Neural cell (in vitro differentiated cells): ENCODE measurements at regions not wholly inside any gene's neighbourhood (a gene's known extent, or its start where the extent isn't known, plus 50 kb on each side); places are given as distances from the start of the nearest gene placed in this dataset.

Experiments
- H2AFZ ChIP-seq: fragments of 200-600, 300-800 bp; sonication (generic), shearing (Covaris generic); 2 replicates; pipeline ENCODE4 v1.6.0; 2014; ENCODE audit warnings: low read depth, mild to moderate bottlenecking, antibody characterized with exemption, low read length, moderate library complexity
- H3F3A ChIP-seq: fragments of 200-600 bp; shearing (Covaris generic); 2 replicates; pipeline ENCODE4 v1.6.1; 2016; ENCODE audit warnings: mild to moderate bottlenecking, moderate library complexity, mixed read lengths, antibody characterized with exemption, low read length; ENCODE audit not compliant: insufficient read depth, poor library complexity, severe bottlenecking
- H3K27ac ChIP-seq: fragments of 200-600, 300-800 bp; sonication (generic), shearing (Covaris generic); 2 replicates; pipeline ENCODE4 v1.5.1; 2014; ENCODE audit warnings: mild to moderate bottlenecking, low read length, moderate library complexity
- H3K27me3 ChIP-seq: fragments of 300-800, 200-600 bp; sonication (generic), shearing (Covaris generic); 2 replicates; pipeline ENCODE4 v1.6.0; 2014; ENCODE audit warnings: mild to moderate bottlenecking, low read depth, low read length, moderate library complexity; ENCODE audit not compliant: insufficient read depth
- H3K36me3 ChIP-seq: fragments of 300-800, 200-600 bp; sonication (generic), shearing (Covaris generic); 2 replicates; pipeline ENCODE4 v1.5.1; 2014; ENCODE audit warnings: mild to moderate bottlenecking, antibody characterized with exemption, low read length, moderate library complexity; ENCODE audit not compliant: insufficient read depth
- H3K4me2 ChIP-seq: fragments of 300-800, 200-600 bp; sonication (generic), shearing (Covaris generic); 2 replicates; pipeline ENCODE4 v1.6.0; 2014; ENCODE audit warnings: mild to moderate bottlenecking, low read length
- H3K4me3 ChIP-seq: fragments of 300-800, 200-600 bp; sonication (generic), shearing (Covaris generic); 2 replicates; pipeline ENCODE4 v1.5.1; 2014; ENCODE audit warnings: mild to moderate bottlenecking, low read length, moderate library complexity
- H3K79me2 ChIP-seq: fragments of 200-600 bp; shearing (Covaris generic); replicated peaks from 2 replicates; pipeline ENCODE4 v1.6.0; 2014; ENCODE audit warnings: mild to moderate bottlenecking, low read length, moderate library complexity; ENCODE audit not compliant: insufficient read depth
- H3K9ac ChIP-seq: fragments of 300-800, 200-600 bp; sonication (generic), shearing (Covaris generic); 2 replicates; pipeline ENCODE4 v1.6.1; 2016; ENCODE audit warnings: mild to moderate bottlenecking, low read length, mixed read lengths
- H3K9me2 ChIP-seq: fragments of 200-600 bp; shearing (Covaris generic); 2 replicates; pipeline ENCODE4 v1.6.1; 2016; ENCODE audit warnings: mild to moderate bottlenecking, low read length, mixed read lengths; ENCODE audit not compliant: insufficient read depth
- H3K9me3 ChIP-seq: fragments of 200-600, 300-800 bp; sonication (generic), shearing (Covaris generic); 2 replicates; pipeline ENCODE4 v1.6.1; 2016; ENCODE audit warnings: mild to moderate bottlenecking, mixed run types, low read length, moderate library complexity, mixed read lengths
- H4K20me1 ChIP-seq: fragments of 200-600 bp; shearing (Covaris generic); 2 replicates; pipeline ENCODE4 v1.6.1; 2016; ENCODE audit warnings: mild to moderate bottlenecking, mixed run types; ENCODE audit not compliant: insufficient read depth
- EP300 ChIP-seq: fragments of 450-650 bp; conservative IDR thresholded peaks from 2 replicates; pipeline ENCODE4 v1.6.1; 2014; ENCODE audit warnings: antibody characterized with exemption, mild to moderate bottlenecking, moderate library complexity; ENCODE audit not compliant: poor library complexity, severe bottlenecking
- EZH2 ChIP-seq: fragments of 200-600, 300-800 bp; shearing (Covaris generic), sonication (generic); IDR thresholded peaks from 2 replicates; pipeline ENCODE4 v1.6.1; 2014; ENCODE audit warnings: antibody characterized with exemption, low read length, borderline replicate concordance, mild to moderate bottlenecking; ENCODE audit not compliant: insufficient read depth, poor library complexity, severe bottlenecking
- MXI1 ChIP-seq: fragments of 450-650 bp; conservative IDR thresholded peaks from 2 replicates; pipeline ENCODE4 v1.6.1; 2014; ENCODE audit warnings: antibody characterized with exemption, mild to moderate bottlenecking; ENCODE audit not compliant: poor library complexity, severe bottlenecking
- POLR2AphosphoS5 ChIP-seq: IDR thresholded peaks from 2 replicates; pipeline ENCODE4 v1.6.1; 2012
- RAD21 ChIP-seq: fragments of 450-650 bp; conservative IDR thresholded peaks from 2 replicates; pipeline ENCODE4 v1.6.1; 2014; ENCODE audit warnings: antibody characterized with exemption, mild to moderate bottlenecking, moderate library complexity
- SMC3 ChIP-seq: fragments of 450-650 bp; conservative IDR thresholded peaks from 2 replicates; pipeline ENCODE4 v1.6.1; 2014; ENCODE audit warnings: antibody characterized with exemption, mild to moderate bottlenecking, moderate library complexity; ENCODE audit not compliant: poor library complexity
- TAF1 ChIP-seq: IDR thresholded peaks from 2 replicates; pipeline ENCODE4 v1.6.1; 2012; ENCODE audit warnings: low read depth
- TF ChIP-seq, protein P1 (sequence below): IDR thresholded peaks from 2 replicates; pipeline ENCODE4 v1.6.1; 2012; ENCODE audit warnings: borderline replicate concordance
- TF ChIP-seq, protein P2 (sequence below): fragments of 450-650 bp; IDR thresholded peaks from 2 replicates; pipeline ENCODE4 v1.5.1; 2014; ENCODE audit warnings: antibody characterized with exemption, mild to moderate bottlenecking, moderate library complexity; ENCODE audit not compliant: poor library complexity, severe bottlenecking

DNA sequence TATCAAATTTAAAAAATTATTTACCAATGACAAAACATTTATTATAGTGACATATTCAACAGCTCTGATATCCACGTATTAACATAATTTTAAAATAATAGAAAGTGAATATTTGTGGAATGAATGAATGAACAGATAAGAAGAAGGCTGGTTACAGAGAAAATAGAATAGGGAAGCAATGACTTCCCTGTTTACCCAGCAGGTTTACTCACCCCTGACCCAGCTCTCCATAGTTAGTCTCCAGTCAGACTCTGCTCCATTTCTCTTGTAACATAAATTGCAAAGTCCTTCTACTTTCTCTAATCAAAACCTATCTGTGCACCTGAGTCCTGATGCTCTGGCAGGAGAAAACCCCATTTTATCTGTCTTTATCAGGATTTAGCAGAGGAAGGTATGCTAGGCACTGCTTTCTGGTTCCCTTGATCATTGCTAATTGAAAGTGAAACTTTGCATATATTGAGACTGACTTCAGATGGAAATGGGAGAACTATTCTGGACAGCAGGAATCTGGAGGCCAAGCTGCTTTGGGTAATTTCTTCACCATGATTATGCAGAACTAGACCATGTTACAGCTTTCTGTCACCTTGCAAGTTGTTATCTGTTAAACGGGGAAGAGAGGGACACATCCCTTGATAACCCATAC, 363.0 kb downstream of the FAT4 start:
- Histone ChIP-seq H3F3A (no peaks in the 10 kb centered on the region), H2AFZ (no peak overlapping the region), H3K9me3 (no peaks in the 10 kb centered on the region), H3K9ac (no peak overlapping the region), H3K79me2 (no peaks in the 10 kb centered on the region), H3K27ac (no peak overlapping the region), H4K20me1 (no peaks in the 10 kb centered on the region), H3K4me3 (no peak overlapping the region), H3K4me2 (no peak overlapping the region), H3K9me2 (no peaks in the 10 kb centered on the region), H3K27me3 (no peaks in the 10 kb centered on the region), H3K36me3 (no peaks in the 10 kb centered on the region)
- TF ChIP-seq MXI1 (no peak), RAD21 (no peak), EP300 (no peak), POLR2AphosphoS5 (no peak)
- TF ChIP-seq, protein P1, sequence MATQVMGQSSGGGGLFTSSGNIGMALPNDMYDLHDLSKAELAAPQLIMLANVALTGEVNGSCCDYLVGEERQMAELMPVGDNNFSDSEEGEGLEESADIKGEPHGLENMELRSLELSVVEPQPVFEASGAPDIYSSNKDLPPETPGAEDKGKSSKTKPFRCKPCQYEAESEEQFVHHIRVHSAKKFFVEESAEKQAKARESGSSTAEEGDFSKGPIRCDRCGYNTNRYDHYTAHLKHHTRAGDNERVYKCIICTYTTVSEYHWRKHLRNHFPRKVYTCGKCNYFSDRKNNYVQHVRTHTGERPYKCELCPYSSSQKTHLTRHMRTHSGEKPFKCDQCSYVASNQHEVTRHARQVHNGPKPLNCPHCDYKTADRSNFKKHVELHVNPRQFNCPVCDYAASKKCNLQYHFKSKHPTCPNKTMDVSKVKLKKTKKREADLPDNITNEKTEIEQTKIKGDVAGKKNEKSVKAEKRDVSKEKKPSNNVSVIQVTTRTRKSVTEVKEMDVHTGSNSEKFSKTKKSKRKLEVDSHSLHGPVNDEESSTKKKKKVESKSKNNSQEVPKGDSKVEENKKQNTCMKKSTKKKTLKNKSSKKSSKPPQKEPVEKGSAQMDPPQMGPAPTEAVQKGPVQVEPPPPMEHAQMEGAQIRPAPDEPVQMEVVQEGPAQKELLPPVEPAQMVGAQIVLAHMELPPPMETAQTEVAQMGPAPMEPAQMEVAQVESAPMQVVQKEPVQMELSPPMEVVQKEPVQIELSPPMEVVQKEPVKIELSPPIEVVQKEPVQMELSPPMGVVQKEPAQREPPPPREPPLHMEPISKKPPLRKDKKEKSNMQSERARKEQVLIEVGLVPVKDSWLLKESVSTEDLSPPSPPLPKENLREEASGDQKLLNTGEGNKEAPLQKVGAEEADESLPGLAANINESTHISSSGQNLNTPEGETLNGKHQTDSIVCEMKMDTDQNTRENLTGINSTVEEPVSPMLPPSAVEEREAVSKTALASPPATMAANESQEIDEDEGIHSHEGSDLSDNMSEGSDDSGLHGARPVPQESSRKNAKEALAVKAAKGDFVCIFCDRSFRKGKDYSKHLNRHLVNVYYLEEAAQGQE: no peak

DNA sequence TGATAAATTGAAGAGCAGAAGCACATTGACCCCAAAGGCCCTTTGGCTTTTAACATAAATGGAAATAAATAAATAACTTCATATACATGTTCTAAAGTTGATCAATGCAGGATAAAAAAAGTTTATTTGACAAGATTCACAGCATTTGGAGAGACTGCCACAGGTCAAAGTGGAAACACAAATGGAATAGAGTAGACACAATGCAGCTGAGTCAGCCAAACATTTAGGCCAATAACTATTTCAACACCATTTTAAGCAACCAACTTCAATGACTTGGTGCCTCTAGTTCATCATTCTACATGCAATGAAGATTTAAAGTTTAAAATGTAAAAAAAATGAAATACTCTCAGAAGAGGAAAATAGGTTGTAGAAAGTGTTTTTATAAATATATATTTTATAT, 365.2 kb downstream of the FAT4 start:
- Histone ChIP-seq H3K36me3 (no peaks in the 10 kb centered on the region), H3K9ac (no peak overlapping the region), H3F3A (no peaks in the 10 kb centered on the region), H3K4me2 (no peak overlapping the region), H3K9me3 (no peaks in the 10 kb centered on the region), H3K79me2 (no peaks in the 10 kb centered on the region), H3K27ac (no peak overlapping the region), H3K9me2 (no peaks in the 10 kb centered on the region), H2AFZ (no peak overlapping the region), H3K27me3 (no peaks in the 10 kb centered on the region), H3K4me3 (no peak overlapping the region), H4K20me1 (no peaks in the 10 kb centered on the region)
- TF ChIP-seq EZH2 (no peak), EP300 (no peak), SMC3 (no peak), RAD21 (no peak), MXI1 (no peak), TAF1 (no peak), POLR2AphosphoS5 (no peak)
- TF ChIP-seq, protein P1: no peak
- TF ChIP-seq, protein P2, sequence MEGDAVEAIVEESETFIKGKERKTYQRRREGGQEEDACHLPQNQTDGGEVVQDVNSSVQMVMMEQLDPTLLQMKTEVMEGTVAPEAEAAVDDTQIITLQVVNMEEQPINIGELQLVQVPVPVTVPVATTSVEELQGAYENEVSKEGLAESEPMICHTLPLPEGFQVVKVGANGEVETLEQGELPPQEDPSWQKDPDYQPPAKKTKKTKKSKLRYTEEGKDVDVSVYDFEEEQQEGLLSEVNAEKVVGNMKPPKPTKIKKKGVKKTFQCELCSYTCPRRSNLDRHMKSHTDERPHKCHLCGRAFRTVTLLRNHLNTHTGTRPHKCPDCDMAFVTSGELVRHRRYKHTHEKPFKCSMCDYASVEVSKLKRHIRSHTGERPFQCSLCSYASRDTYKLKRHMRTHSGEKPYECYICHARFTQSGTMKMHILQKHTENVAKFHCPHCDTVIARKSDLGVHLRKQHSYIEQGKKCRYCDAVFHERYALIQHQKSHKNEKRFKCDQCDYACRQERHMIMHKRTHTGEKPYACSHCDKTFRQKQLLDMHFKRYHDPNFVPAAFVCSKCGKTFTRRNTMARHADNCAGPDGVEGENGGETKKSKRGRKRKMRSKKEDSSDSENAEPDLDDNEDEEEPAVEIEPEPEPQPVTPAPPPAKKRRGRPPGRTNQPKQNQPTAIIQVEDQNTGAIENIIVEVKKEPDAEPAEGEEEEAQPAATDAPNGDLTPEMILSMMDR: no peak
